Activated CD8-positive, alpha-beta memory T cell treated with anti-CD3 and anti-CD28 coated beads for 48 hours (primary cell): ENCODE measurements at regions not wholly inside any gene's neighbourhood (a gene's known extent, or its start where the extent isn't known, plus 50 kb on each side); places are given as distances from the start of the nearest gene placed in this dataset.

Source experiments
- DNase-seq, 3 experiments: peaks; one replicate each; pipeline ENCODE4 v3.0.0-alpha.2; 2020; ENCODE audit warnings: low read depth in 2 of 3, low spot score in 2 of 3

- no peak for DNase-seq
These were observed 203.1 kb upstream of the PPFIA2 start for GRCh38 chr12:81962126-81962856.

- DNase-seq = no peak
These were observed 199.3 kb upstream of the PPFIA2 start for GRCh38 chr12:81958406-81958805.

- no peak for DNase-seq
These were observed 198.5 kb upstream of the PPFIA2 start for GRCh38 chr12:81957631-81958030.

GRCh38 chr12:81956468-81956860 is 197.3 kb upstream of the PPFIA2 start:
- DNase-seq = no peak

GRCh38 chr12:81953541-81953940 is 194.4 kb upstream of the PPFIA2 start:
- no peak for DNase-seq

GRCh38 chr12:81950871-81951270 is 191.7 kb upstream of the PPFIA2 start:
- no peak for DNase-seq

GRCh38 chr12:81949841-81950308 is 190.7 kb upstream of the PPFIA2 start:
- DNase-seq = no peak

GRCh38 chr12:81949416-81949815 is 190.3 kb upstream of the PPFIA2 start:
- DNase-seq = no peak

GRCh38 chr12:81944886-81945285 is 185.7 kb upstream of the PPFIA2 start:
- DNase-seq = no peak

- no peak for DNase-seq
These were observed 183.4 kb upstream of the PPFIA2 start for GRCh38 chr12:81942594-81942993.

GRCh38 chr12:81930037-81930436 is 170.9 kb upstream of the PPFIA2 start:
- no peak for DNase-seq

- no peak for DNase-seq
These were observed 137.6 kb upstream of the PPFIA2 start for GRCh38 chr12:81896771-81897170.

- DNase-seq = no peak
These were observed 129.8 kb upstream of the PPFIA2 start for GRCh38 chr12:81888961-81889360.

- no peak for DNase-seq
These were observed 129.1 kb upstream of the PPFIA2 start for GRCh38 chr12:81888106-81888740.

- no peak for DNase-seq
These were observed 115.4 kb upstream of the PPFIA2 start for GRCh38 chr12:81874586-81874985.

- no peak for DNase-seq
These were observed 115.0 kb upstream of the PPFIA2 start for GRCh38 chr12:81874166-81874565.

GRCh38 chr12:81872400-81872799 is 113.2 kb upstream of the PPFIA2 start:
- DNase-seq = no peak

GRCh38 chr12:81866081-81866480 is 106.9 kb upstream of the PPFIA2 start:
- DNase-seq = no peak

- DNase-seq = no peak
These were observed 104.3 kb upstream of the PPFIA2 start for GRCh38 chr12:81863406-81863805.

GRCh38 chr12:81859521-81859920 is 100.4 kb upstream of the PPFIA2 start:
- DNase-seq = no peak

GRCh38 chr12:81843599-81843998 is 84.4 kb upstream of the PPFIA2 start:
- DNase-seq = no peak

GRCh38 chr12:81835783-81836182 is 76.6 kb upstream of the PPFIA2 start:
- peak in 1 of 3 experiments; percentile 30 for DNase-seq
